Retinal pigment epithelial cell (primary cell): ENCODE measurements at regions not wholly inside any gene's neighbourhood (a gene's known extent, or its start where the extent isn't known, plus 50 kb on each side); places are given as distances from the start of the nearest gene placed in this dataset.

Experiments used
- DNase-seq: peaks from one replicate; pipeline ENCODE4 v3.0.0-alpha.2; 2010; ENCODE audit warnings: low read depth
- H3K4me3 ChIP-seq: 2 replicates; pipeline ENCODE4 v1.5.1; 2011; ENCODE audit warnings: mild to moderate bottlenecking, low read length, control low read depth, moderate library complexity
- TF ChIP-seq, protein P1 (sequence below): conservative IDR thresholded peaks from 2 replicates; pipeline ENCODE4 v1.5.1; 2011; ENCODE audit warnings: low read depth, low read length, control low read depth, inconsistent platforms

DNA sequence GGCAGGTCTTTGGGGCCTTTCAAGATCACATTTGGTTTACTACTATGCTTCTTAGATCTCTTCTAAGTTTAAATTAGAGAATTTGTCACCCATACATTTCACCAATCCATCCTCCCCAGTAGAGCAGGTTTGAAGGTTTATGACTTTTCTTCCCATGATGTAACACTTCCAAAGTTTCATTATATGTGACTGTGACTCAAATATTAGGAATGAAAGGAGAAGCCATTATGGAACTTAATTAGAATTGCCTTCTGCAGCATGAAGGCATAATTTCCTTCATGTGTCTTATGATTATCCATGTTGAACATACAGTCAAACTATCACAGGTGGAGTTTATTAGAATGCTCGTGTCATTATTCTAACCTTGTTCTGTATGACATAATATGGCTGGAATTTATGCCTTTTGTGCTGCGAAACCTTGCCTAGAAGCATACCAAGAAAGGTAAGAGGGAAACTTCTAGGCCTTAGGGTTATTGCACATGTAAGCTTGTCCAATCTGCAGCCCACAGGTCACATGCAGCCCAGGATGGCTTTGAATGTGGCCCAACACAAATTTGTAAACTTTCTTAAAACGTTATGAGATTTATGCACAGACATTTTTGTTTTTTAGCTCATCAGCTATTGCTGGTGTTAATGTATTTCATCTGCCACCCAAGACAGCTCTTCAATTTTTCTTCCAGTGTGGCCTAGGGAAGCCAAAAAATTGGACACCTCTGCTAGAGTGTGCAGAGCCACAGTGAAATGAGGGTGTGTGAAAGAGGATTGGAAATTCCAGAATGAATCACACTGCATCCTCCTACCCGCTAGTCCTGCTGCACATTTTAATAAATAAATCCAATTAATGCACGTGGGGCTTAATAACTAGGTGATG lies 133.6 kb downstream of the TMEM26 start:
- no peak overlapping the region for H3K4me3 ChIP-seq
- no peak for DNase-seq
- TF ChIP-seq, protein P1, sequence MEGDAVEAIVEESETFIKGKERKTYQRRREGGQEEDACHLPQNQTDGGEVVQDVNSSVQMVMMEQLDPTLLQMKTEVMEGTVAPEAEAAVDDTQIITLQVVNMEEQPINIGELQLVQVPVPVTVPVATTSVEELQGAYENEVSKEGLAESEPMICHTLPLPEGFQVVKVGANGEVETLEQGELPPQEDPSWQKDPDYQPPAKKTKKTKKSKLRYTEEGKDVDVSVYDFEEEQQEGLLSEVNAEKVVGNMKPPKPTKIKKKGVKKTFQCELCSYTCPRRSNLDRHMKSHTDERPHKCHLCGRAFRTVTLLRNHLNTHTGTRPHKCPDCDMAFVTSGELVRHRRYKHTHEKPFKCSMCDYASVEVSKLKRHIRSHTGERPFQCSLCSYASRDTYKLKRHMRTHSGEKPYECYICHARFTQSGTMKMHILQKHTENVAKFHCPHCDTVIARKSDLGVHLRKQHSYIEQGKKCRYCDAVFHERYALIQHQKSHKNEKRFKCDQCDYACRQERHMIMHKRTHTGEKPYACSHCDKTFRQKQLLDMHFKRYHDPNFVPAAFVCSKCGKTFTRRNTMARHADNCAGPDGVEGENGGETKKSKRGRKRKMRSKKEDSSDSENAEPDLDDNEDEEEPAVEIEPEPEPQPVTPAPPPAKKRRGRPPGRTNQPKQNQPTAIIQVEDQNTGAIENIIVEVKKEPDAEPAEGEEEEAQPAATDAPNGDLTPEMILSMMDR: no peak

DNA sequence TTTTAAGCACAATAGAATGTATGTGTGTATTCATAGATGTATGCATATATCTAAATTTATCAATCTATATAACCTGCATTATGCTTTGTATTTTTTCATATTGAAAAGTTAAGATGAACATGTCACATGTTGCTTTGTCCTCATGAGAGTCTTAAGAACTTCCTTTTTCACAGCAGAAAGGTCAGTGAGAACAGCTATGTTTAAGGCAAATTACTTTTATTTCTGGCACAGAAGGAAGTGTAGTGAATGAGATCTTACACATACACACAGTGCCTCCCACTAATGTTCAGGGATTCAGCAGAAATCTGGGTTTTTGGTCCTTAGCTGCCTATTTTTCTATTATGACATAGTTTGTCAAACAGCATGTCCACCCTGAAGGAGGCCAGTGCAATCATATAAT lies 134.8 kb downstream of the TMEM26 start:
- no peak for DNase-seq
- TF ChIP-seq, protein P1: no peak
- no peak overlapping the region for H3K4me3 ChIP-seq

DNA sequence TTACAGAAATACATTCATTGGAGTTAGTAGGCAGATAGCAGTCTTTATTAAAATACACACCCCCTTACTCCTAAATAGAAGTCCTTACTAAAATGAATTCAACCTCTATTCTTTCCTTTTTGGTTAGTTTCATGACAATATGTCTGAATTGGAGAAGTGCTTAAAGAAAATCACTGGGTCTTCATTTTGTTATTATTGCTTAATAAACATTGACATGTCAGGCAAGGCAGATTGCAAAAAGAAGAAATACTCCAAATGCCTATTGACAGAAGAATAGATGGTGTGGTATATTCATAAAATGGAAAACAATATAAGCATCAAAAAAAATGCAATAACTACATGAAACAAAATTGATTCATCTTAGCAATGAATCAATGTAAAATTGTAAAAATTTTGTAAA lies 135.5 kb downstream of the TMEM26 start:
- no peak for DNase-seq
- TF ChIP-seq, protein P1: no peak
- H3K4me3 ChIP-seq: no peak overlapping the region

DNA sequence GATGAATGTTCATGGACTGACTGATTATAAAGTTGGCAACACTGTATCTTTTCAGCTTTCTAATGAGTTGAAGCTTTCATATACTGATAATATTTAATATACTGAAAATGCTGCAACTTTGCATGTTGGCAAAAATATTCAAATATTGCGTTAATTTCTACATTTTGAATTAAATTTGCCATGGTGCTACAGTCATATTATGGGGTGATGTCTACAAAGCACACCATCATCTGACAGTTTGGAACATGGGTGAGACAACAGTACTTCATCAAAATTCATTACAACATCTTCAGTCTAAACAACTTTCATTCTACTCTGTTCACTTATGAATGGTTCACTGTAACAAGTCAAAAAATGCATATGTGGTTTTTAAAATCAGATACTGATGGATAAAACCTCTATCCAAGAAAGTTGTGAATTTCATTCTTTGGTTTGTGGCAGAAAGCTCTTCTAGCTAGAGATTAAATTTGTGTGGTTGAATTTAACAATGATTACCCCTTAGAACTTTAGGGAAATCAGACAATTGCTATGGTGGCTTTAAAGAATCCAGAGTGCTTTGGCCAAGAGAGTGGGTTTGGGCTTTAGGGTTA lies 136.4 kb downstream of the TMEM26 start:
- DNase-seq: no peak
- TF ChIP-seq, protein P1: no peak

DNA sequence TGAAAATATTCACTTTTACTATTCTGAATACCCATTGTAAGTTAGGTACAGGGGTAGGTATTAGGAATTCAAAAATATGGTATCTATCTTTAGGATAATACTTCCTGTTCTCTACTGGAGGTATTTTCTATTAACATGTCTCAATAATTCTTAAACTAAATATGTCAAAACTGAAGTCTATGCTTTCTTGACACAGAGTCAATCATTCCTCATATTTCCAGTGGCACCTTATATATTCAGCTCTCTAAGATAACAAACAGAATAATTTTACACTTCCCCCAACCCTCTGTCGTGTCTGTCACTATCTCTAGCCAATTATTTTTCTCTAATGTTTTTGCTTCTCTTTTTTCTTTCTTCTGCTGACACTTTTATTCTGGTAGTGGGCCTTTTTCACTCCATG lies 138.9 kb downstream of the TMEM26 start:
- H3K4me3 ChIP-seq: no peak overlapping the region
- TF ChIP-seq, protein P1: no peak
- no peak for DNase-seq

More for the DNA sequence above, 136.4 kb downstream of the TMEM26 start:
- H3K4me3 ChIP-seq: no peak overlapping the region

DNA sequence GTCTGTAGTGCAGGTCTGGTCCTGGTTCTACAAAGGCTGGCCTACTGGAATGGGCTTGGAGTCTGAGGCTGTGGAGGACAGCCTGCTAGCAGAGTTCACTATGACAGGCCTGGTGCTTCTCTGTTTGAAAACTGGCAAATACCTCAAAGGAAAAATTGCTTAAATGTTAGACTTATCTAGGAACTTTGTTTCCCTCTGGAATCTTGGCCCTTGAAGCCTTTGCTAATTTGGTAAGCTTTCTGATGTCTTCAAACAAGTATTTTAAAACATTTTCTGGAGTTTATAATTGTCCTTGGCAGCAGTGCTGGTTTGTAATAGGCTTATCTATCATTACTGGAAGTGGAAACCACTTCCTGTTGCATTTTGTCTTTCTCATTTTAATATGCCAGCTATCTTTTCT lies 139.7 kb downstream of the TMEM26 start:
- peak; percentile 39 for DNase-seq
- TF ChIP-seq, protein P1: no peak
- no peak overlapping the region for H3K4me3 ChIP-seq

DNA sequence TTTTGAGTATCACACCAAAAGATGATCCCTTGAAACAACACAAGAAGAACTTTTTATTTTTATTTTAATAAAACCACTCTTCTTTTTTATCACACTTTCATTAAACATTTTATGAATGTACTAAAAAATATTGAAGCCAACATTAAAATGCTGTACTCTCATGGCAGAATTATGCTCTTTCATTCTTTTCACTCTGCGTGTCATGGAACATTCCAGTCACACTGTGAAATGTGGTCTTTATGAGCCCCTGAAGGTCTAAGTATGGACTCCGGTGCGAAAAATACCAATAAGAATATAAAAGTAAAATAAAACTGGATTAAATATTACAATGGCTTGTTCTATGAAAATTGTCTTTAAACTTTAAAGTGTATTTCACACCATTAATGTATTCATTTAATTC lies 148.4 kb downstream of the TMEM26 start:
- DNase-seq: no peak
- no peak overlapping the region for H3K4me3 ChIP-seq
- TF ChIP-seq, protein P1: no peak
